K562 (cell line): ENCODE measurements at regions not wholly inside any gene's neighbourhood (a gene's known extent, or its start where the extent isn't known, plus 50 kb on each side); places are given as distances from the start of the nearest gene placed in this dataset.

Experiments
- ATAC-seq: fragments of 200-7000 bp; cut with Tn5 transposase; 3 replicates; pipeline ENCODE4 v1.9.1; 2020; ENCODE audit warnings: moderate library complexity
- BruUV-seq: library from RNA; stranded (reverse); fragments of 400-500 nt; replicated peaks from 2 replicates; lab custom pipeline; 2021; lab: Mats Ljungman, UMichigan
- CTCF ChIA-PET: fragments of 300-600 bp; formaldehyde crosslinking; extraction: SDS; loops from one replicate; lab custom pipeline; 2021; ENCODE audit warnings: low intra/inter-chr PET ratio; lab: Yijun Ruan, JAX
- POLR2A ChIA-PET: fragments of 300-600, 350-650 bp; sonication (Branson Sonifier 250); formaldehyde crosslinking; extraction: SDS; loops from one replicate; lab custom pipeline; 2021; ENCODE audit warnings: antibody characterized with exemption, inconsistent platforms; lab: Yijun Ruan, JAX
- DNase-seq, 4 experiments: peaks; one replicate each; pipeline versions ENCODE4 v3.0.0 to v3.0.0-alpha.2; 2011 to 2018; ENCODE audit warnings: low spot score in 3 of 4, mixed read lengths in 3 of 4; ENCODE audit errors: extremely low read depth in 1 of 4
- FAIRE-seq: peaks from 2 replicates; lab custom pipeline; 2011; peaks lifted over from hg19 to GRCh38; lab: Jason Lieb, UNC
- H2AFZ ChIP-seq: 2 replicates; pipeline ENCODE4 v1.6.0; 2011; ENCODE audit warnings: low read depth, low read length, control low read depth, inconsistent platforms
- H3K27ac ChIP-seq: fragments of 200-600 bp; 3 replicates; pipeline ENCODE4 v1.8.0; 2011; ENCODE audit warnings: low read depth, mild to moderate bottlenecking, control low read depth, inconsistent platforms, low read length, moderate library complexity, mixed read lengths; ENCODE audit errors: extremely low read depth
- H3K27me3 ChIP-seq, 2 experiments: fragments of 300-600 bp in 1 of 2; 2 replicates in 1 of 2; 3 replicates in 1 of 2; pipeline versions ENCODE4 v1.6.0 to v1.8.0; 2011; ENCODE audit warnings: inconsistent platforms in 2 of 2, low read length in 2 of 2, mild to moderate bottlenecking in 1 of 2, mixed read lengths in 1 of 2, moderate library complexity in 1 of 2; ENCODE audit not compliant: control insufficient read depth in 2 of 2, insufficient read depth in 2 of 2
- H3K36me3 ChIP-seq: fragments of 300-600 bp; 3 replicates; pipeline ENCODE4 v1.8.0; 2011; ENCODE audit warnings: mild to moderate bottlenecking, low read length, inconsistent platforms; ENCODE audit not compliant: control insufficient read depth, insufficient read depth
- H3K4me1 ChIP-seq, 2 experiments: fragments of 200-600 bp in 1 of 2; replicated peaks in 1 of 2; 2 replicates in 1 of 2; 3 replicates in 1 of 2; pipeline versions ENCODE4 v1.5.1 to v1.8.0; 2011; ENCODE audit warnings: inconsistent platforms in 2 of 2, low read length in 2 of 2, mild to moderate bottlenecking in 1 of 2, mixed read lengths in 1 of 2, moderate library complexity in 1 of 2; ENCODE audit not compliant: control insufficient read depth in 2 of 2, insufficient read depth in 2 of 2
- H3K4me2 ChIP-seq: 2 replicates; pipeline ENCODE4 v1.6.1; 2011; ENCODE audit warnings: low read length, control low read depth, inconsistent platforms, mixed read lengths; ENCODE audit not compliant: insufficient read depth
- H3K4me3 ChIP-seq: fragments of 200-600 bp; sonication (generic), shearing (Covaris generic); 2 replicates; pipeline ENCODE4 v1.5.1; 2016; ENCODE audit warnings: control low read depth, inconsistent platforms
- H3K79me2 ChIP-seq: fragments of 200-600 bp; 3 replicates; pipeline ENCODE4 v1.8.0; 2011; ENCODE audit warnings: low read length, inconsistent platforms; ENCODE audit not compliant: control insufficient read depth, insufficient read depth
- H3K9ac ChIP-seq, 2 experiments: 2 replicates each; pipeline versions ENCODE4 v1.6.0 to v1.6.1; 2011; ENCODE audit warnings: low read depth in 2 of 2, low read length in 2 of 2, control low read depth in 1 of 2, inconsistent platforms in 1 of 2, mild to moderate bottlenecking in 1 of 2, mixed read lengths in 1 of 2; ENCODE audit not compliant: insufficient read depth in 1 of 2
- H3K9me1 ChIP-seq: one replicate; pipeline ENCODE4 v1.6.0; 2011; ENCODE audit warnings: inconsistent platforms, mild to moderate bottlenecking, low read length, moderate library complexity; ENCODE audit not compliant: control insufficient read depth, insufficient read depth
- H3K9me3 ChIP-seq: replicated peaks from 2 replicates; pipeline ENCODE4 v1.5.1; 2011; ENCODE audit warnings: low read depth, low read length, inconsistent platforms; ENCODE audit not compliant: control insufficient read depth, insufficient read depth
- H4K20me1 ChIP-seq: replicated peaks from 2 replicates; pipeline ENCODE4 v1.6.1; 2011; ENCODE audit warnings: low read length, inconsistent platforms, mixed read lengths; ENCODE audit not compliant: control insufficient read depth, insufficient read depth
- ARNT ChIP-seq, 2 experiments: fragments of 450-650 bp; IDR thresholded peaks; 2 replicates each; pipeline ENCODE4 v1.6.1; 2016; ENCODE audit warnings: mild to moderate bottlenecking in 1 of 2
- EHMT2 ChIP-seq: fragments of 450-650 bp; IDR thresholded peaks from 2 replicates; pipeline ENCODE4 v1.6.1; 2018; ENCODE audit warnings: antibody characterized with exemption
- HDAC1 ChIP-seq, 2 experiments: fragments of 450-650 bp; IDR thresholded peaks; 2 replicates each; pipeline ENCODE4 v1.6.1; 2016 to 2017; ENCODE audit warnings: inconsistent platforms in 1 of 2, mild to moderate bottlenecking in 1 of 2, moderate library complexity in 1 of 2
- NFYB ChIP-seq: IDR thresholded peaks from 2 replicates; pipeline ENCODE4 v1.6.1; 2011; ENCODE audit warnings: mild to moderate bottlenecking, moderate library complexity; ENCODE audit not compliant: insufficient read length; ENCODE audit errors: extremely low read depth
- NR3C1 ChIP-seq: sonication (generic); formaldehyde crosslinking; IDR thresholded peaks from 2 replicates; pipeline ENCODE4 v1.8.1; 2022; ENCODE audit warnings: missing genetic modification reagents
- POLR2G ChIP-seq: fragments of 200-400 bp; formaldehyde crosslinking; IDR thresholded peaks from 2 replicates; pipeline ENCODE4 v1.6.1; 2017; ENCODE audit warnings: low read depth, mild to moderate bottlenecking, antibody characterized with exemption, low read length, moderate library complexity
- SIN3A ChIP-seq, 2 experiments: fragments of 150-350 bp in 1 of 2; IDR thresholded peaks; 2 replicates each; pipeline ENCODE4 v1.6.1; 2011 to 2016; ENCODE audit warnings: borderline replicate concordance in 2 of 2, low read depth in 2 of 2, low read length in 2 of 2, mild to moderate bottlenecking in 2 of 2, moderate library complexity in 2 of 2; ENCODE audit not compliant: control insufficient read depth in 1 of 2
- SMARCA5 ChIP-seq: fragments of 450-650 bp; IDR thresholded peaks from 2 replicates; pipeline ENCODE4 v1.6.1; 2016
- SMC3 ChIP-seq: conservative IDR thresholded peaks from 2 replicates; pipeline ENCODE4 v1.6.1; 2011; ENCODE audit warnings: low read depth, low read length, improper control_type of control experiment; ENCODE audit not compliant: insufficient read depth
- SP2 ChIP-seq: IDR thresholded peaks from 2 replicates; pipeline ENCODE4 v1.6.1; 2011; ENCODE audit warnings: mild to moderate bottlenecking, low read depth, low read length, moderate library complexity; ENCODE audit not compliant: poor library complexity, severe bottlenecking; ENCODE audit errors: extremely low read depth
- TAF1 ChIP-seq: IDR thresholded peaks from 2 replicates; pipeline ENCODE4 v1.6.1; 2011; ENCODE audit warnings: mild to moderate bottlenecking, low read length, moderate library complexity; ENCODE audit not compliant: insufficient read depth, control insufficient read depth, severe bottlenecking; ENCODE audit errors: extremely low read depth
- TCF7 ChIP-seq: sonication (generic); IDR thresholded peaks from 2 replicates; pipeline ENCODE4 v1.6.1; 2016; ENCODE audit warnings: antibody characterized with exemption, borderline replicate concordance
- TOE1 ChIP-seq, 2 experiments: fragments of 450-650 bp in 1 of 2; sonication (generic) in 1 of 2; formaldehyde crosslinking in 1 of 2; IDR thresholded peaks; 2 replicates each; pipeline versions ENCODE4 v1.7.1 to v1.8.0; 2016 to 2022; ENCODE audit warnings: borderline replicate concordance in 2 of 2, mild to moderate bottlenecking in 2 of 2, antibody characterized with exemption in 1 of 2, inconsistent platforms in 1 of 2, low read depth in 1 of 2, missing genetic modification reagents in 1 of 2, moderate library complexity in 1 of 2
- ZBTB49 ChIP-seq: sonication (generic); formaldehyde crosslinking; IDR thresholded peaks from 2 replicates; pipeline ENCODE4 v1.8.0; 2022; ENCODE audit warnings: missing genetic modification reagents, mild to moderate bottlenecking, borderline replicate concordance
- ZNF79 ChIP-seq: fragments of 250-450 bp; sonication (Bioruptor Pico); IDR thresholded peaks from 2 replicates; pipeline ENCODE4 v1.4.0; 2020; ENCODE audit warnings: low read depth, mild to moderate bottlenecking, moderate library complexity
- WGBS: fragments of 100-300 bp; shearing (Covaris generic); methylation state at CpG from one replicate; pipeline ENCODE4 v1.1.6; 2016; ENCODE audit warnings: low coverage, mixed read lengths; ENCODE audit not compliant: insufficient coverage; ENCODE audit errors: missing lambda C conversion rate; 5-methylcytosine and 5-hydroxymethylcytosine counted together
- in situ Hi-C: fragments of 300-500 bp; cut with MboI; formaldehyde crosslinking; loops from 4 replicates; pipeline ENCODE4 v1.15.0; 2018; ENCODE audit warnings: inconsistent platforms, mixed read lengths
- intact Hi-C: fragments of 100-400 bp; cut with micrococcal nuclease; formaldehyde crosslinking; loops from 2 replicates; pipeline ENCODE4 v1.14.2; 2022

- H3K4me1 ChIP-seq = no peaks in the 10 kb centered on the region
- no peak for DNase-seq
- TF ChIP-seq SMARCA5 (no peak), HDAC1 (IDR thresholded peaks at IDR 0.05) (no peak), SIN3A (IDR thresholded peaks at IDR 0.05; ENCODE audit: borderline replicate concordance in 2 of 2, control insufficient read depth in 1 of 2, low read depth in 2 of 2, low read length in 2 of 2) (no peak), ZNF79 (CRISPR knock-in tag) (no peak)
- no peak for ATAC-seq
- 0% methylated on average over 5 of the region's 5 CpGs for WGBS
- H4K20me1 ChIP-seq = no peaks in the 10 kb centered on the region
- H3K4me2 ChIP-seq = no peak overlapping the region
- no peak overlapping the region for H2AFZ ChIP-seq
- no peak for FAIRE-seq
- no peaks in the 10 kb centered on the region for H3K27me3 ChIP-seq
- intact Hi-C loops = no loop called here
- no peak overlapping the region for H3K9ac ChIP-seq
- ChIA-PET CTCF (no interaction called here), POLR2A (no interaction called here)
- H3K36me3 ChIP-seq = no peaks in the 10 kb centered on the region
- no TSS peak for BruUV-seq
- no peak overlapping the region for H3K27ac ChIP-seq
- H3K4me3 ChIP-seq = no peak overlapping the region
- H3K9me1 ChIP-seq = no peaks in the 10 kb centered on the region
- H3K9me3 ChIP-seq = no peaks in the 10 kb centered on the region; the same call in 1 of the 2 replicates
- in situ Hi-C loops = no loop called here
- H3K79me2 ChIP-seq = no peaks in the 10 kb centered on the region
These were observed 808.8 kb upstream of the POU3F3 start for GRCh38 chr2:104045071-104045470.

GRCh38 chr2:104046466-104046865 lies 807.4 kb upstream of the POU3F3 start:
- CTCF ChIA-PET = no interaction called here
- Histone ChIP-seq H3K79me2 (no peaks in the 10 kb centered on the region), H3K9ac (no peak overlapping the region), H3K9me3 (no peaks in the 10 kb centered on the region), H3K9me1 (no peaks in the 10 kb centered on the region), H3K4me3 (no peak overlapping the region), H3K4me1 (no peaks in the 10 kb centered on the region), H4K20me1 (no peaks in the 10 kb centered on the region), H3K4me2 (no peak overlapping the region), H3K36me3 (no peaks in the 10 kb centered on the region), H3K27me3 (no peaks in the 10 kb centered on the region), H2AFZ (no peak overlapping the region), H3K27ac (no peak overlapping the region)
- DNase-seq = no peak
- intact Hi-C loops = no loop called here
- no peak for ATAC-seq
- no peak for FAIRE-seq
- BruUV-seq = no TSS peak
- POLR2A ChIA-PET = no interaction called here
- in situ Hi-C loops = no loop called here
- 0% methylated on average over 2 of the region's 2 CpGs for WGBS
- TF ChIP-seq POLR2G (no peak), ZBTB49 (CRISPR knock-in tag) (no peak), TAF1 (no peak), ARNT (IDR thresholded peaks at IDR 0.05) (no peak), EHMT2 (no peak), TCF7 (no peak), SMC3 (no peak), NR3C1 (no peak), SP2 (no peak), TOE1 (IDR thresholded peaks at IDR 0.05; ENCODE audit: borderline replicate concordance) (no peak), TOE1 (CRISPR knock-in tag; IDR thresholded peaks at IDR 0.05; ENCODE audit: borderline replicate concordance, low read depth) (no peak), NFYB (no peak)
